ENCODE measurements at regions not wholly inside any gene's neighbourhood (a gene's known extent, or its start where the extent isn't known, plus 50 kb on each side); places are given as distances from the start of the nearest gene placed in this dataset.
"Not testable (repeated sequence)": the region's sequence is repeated elsewhere in the genome, so short reads cannot be mapped to it uniquely, and the experiment has no call there.

DNA sequence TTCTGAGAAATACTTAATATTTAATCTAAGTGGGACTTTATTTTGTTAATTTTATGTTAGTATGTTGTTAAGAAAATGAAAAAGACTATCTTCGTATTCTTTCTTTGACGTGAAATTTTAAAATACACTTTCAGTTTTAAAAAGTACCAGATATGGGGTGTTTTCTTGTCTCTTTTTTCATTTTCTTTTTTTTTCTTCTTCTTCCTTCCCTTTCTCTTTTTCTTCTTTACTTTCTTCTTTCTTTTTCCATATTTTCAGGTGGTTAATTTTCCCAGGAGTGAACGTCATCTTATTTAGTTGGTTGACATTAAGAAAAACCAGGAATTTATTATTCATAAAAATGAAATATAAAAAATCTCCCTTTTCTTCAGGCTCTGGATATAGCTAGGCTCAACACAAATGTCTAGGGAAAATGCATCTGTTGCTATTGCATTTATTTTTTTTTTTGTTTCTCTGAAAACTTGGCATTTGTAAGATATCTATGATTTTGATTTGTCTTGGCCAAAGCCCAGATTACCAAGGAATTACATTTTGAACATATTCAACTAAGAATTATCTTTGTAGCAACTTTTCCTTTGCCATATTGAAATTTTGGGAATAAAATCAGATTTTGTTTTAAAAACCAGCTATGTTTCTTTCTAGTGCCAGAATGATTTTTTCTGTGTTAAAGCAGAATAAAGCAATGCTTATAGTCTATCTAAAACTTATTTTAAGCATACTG, 241.3 kb upstream of the FOXP2 start:
- TF ChIP-seq, protein P1, sequence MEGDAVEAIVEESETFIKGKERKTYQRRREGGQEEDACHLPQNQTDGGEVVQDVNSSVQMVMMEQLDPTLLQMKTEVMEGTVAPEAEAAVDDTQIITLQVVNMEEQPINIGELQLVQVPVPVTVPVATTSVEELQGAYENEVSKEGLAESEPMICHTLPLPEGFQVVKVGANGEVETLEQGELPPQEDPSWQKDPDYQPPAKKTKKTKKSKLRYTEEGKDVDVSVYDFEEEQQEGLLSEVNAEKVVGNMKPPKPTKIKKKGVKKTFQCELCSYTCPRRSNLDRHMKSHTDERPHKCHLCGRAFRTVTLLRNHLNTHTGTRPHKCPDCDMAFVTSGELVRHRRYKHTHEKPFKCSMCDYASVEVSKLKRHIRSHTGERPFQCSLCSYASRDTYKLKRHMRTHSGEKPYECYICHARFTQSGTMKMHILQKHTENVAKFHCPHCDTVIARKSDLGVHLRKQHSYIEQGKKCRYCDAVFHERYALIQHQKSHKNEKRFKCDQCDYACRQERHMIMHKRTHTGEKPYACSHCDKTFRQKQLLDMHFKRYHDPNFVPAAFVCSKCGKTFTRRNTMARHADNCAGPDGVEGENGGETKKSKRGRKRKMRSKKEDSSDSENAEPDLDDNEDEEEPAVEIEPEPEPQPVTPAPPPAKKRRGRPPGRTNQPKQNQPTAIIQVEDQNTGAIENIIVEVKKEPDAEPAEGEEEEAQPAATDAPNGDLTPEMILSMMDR (IDR thresholded peaks at IDR 0.05) = no peak
- no peaks in the 10 kb centered on the region for H3K4me1 Mint-ChIP-seq
- peaks cover 16% of the 10 kb centered on the region for H3K36me3 Mint-ChIP-seq (ENCODE audit: low read depth)
- no peak overlapping the region for H3K4me3 Mint-ChIP-seq
- H3K27ac Mint-ChIP-seq = no peak overlapping the region
- H3K9me3 Mint-ChIP-seq = peaks cover 23% of the 10 kb centered on the region
- no peak for DNase-seq
- H3K27me3 Mint-ChIP-seq (ENCODE audit: low read depth, poor library complexity) = peaks cover 4% of the 10 kb centered on the region

- DNase-seq; H3K4me3 Mint-ChIP-seq; H3K27me3 Mint-ChIP-seq (ENCODE audit: low read depth, poor library complexity); H3K4me1 Mint-ChIP-seq; H3K27ac Mint-ChIP-seq: not testable (repeated sequence)
- Mint-ChIP-seq H3K9me3 (peaks cover 32% of the 10 kb centered on the region), H3K36me3 (ENCODE audit: low read depth) (peaks cover 27% of the 10 kb centered on the region)
These were observed 245.2 kb upstream of the FOXP2 start for GRCh38 chr7:114169389-114169788.

GRCh38 chr7:114160925-114161324, 242.1 kb upstream of the PPP1R3A start:
- Mint-ChIP-seq H3K4me1 (no peaks in the 10 kb centered on the region), H3K27ac (no peak overlapping the region), H3K36me3 (ENCODE audit: low read depth) (peaks cover 5% of the 10 kb centered on the region), H3K9me3 (no peaks in the 10 kb centered on the region), H3K27me3 (ENCODE audit: low read depth, poor library complexity) (no peaks in the 10 kb centered on the region), H3K4me3 (no peak overlapping the region)
- no peak for DNase-seq
- TF ChIP-seq, protein P1 (IDR thresholded peaks at IDR 0.05) = no peak

GRCh38 chr7:114158854-114159253, 240.0 kb upstream of the PPP1R3A start:
- Mint-ChIP-seq H3K36me3 (ENCODE audit: low read depth) (no peaks in the 10 kb centered on the region), H3K4me3 (no peak overlapping the region), H3K27me3 (ENCODE audit: low read depth, poor library complexity) (no peaks in the 10 kb centered on the region), H3K9me3 (no peaks in the 10 kb centered on the region), H3K27ac (no peak overlapping the region), H3K4me1 (peaks cover 10% of the 10 kb centered on the region)
- DNase-seq = no peak
- TF ChIP-seq, protein P1 (IDR thresholded peaks at IDR 0.05) = no peak

DNA sequence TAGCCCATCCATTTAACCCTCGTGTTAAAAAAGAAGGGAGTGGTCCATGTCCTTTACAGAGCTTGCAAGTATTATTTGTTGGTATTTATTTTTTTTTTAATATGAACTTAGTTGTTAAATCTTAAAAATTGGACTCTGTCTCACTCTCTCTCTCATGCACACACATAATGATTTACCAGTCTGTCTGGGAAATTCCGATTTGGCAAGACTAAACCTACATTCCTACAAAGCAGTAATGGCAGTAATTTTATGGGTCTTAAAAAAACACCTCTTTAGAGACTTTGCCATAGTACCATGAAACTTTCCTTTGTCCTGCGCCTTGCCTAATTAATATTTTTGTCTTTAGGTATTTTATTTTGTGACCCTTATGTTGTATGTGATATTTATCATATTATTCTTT, 239.5 kb upstream of the PPP1R3A start:
- Mint-ChIP-seq H3K4me3 (no peak overlapping the region), H3K9me3 (no peaks in the 10 kb centered on the region), H3K27ac (no peak overlapping the region), H3K4me1 (peaks cover 10% of the 10 kb centered on the region), H3K27me3 (ENCODE audit: low read depth, poor library complexity) (no peaks in the 10 kb centered on the region), H3K36me3 (ENCODE audit: low read depth) (no peaks in the 10 kb centered on the region)
- TF ChIP-seq, protein P1 (IDR thresholded peaks at IDR 0.05) = no peak
- DNase-seq = no peak

DNA sequence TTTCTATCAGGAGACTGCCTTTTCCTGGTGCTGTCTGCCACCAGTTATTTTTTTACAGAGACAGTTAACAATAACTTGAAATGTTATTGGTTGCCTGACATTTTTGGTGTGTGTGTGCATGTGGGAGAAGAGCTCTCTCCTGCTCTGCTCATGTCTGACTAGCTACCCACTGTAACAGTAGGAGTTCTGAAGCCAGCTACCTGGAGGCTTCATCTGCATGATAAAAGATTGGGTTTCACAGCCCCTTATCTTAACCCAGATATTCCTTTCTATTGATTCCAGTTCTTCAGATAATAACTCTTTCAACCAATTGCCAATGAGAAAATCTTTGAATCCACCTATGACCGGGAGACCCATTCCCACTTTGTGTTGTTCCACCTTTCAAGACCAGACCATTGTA, 237.4 kb upstream of the PPP1R3A start:
- no peak overlapping the region for H3K27ac Mint-ChIP-seq

More for the DNA sequence above, 237.4 kb upstream of the PPP1R3A start:
- peaks cover 10% of the 10 kb centered on the region for H3K4me1 Mint-ChIP-seq
- H3K4me3 Mint-ChIP-seq = no peak overlapping the region
- no peaks in the 10 kb centered on the region for H3K9me3 Mint-ChIP-seq
- H3K27me3 Mint-ChIP-seq (ENCODE audit: low read depth, poor library complexity) = no peaks in the 10 kb centered on the region
- H3K36me3 Mint-ChIP-seq (ENCODE audit: low read depth) = no peaks in the 10 kb centered on the region
- TF ChIP-seq, protein P1 (IDR thresholded peaks at IDR 0.05) = no peak
- no peak for DNase-seq
